ENCODE measurements at regions not wholly inside any gene's neighbourhood (a gene's known extent, or its start where the extent isn't known, plus 50 kb on each side); places are given as distances from the start of the nearest gene placed in this dataset.
"Not testable (repeated sequence)": the region's sequence is repeated elsewhere in the genome, so short reads cannot be mapped to it uniquely, and the experiment has no call there.

- peaks cover 2% of the 10 kb centered on the region for H3K9me3 Mint-ChIP-seq
Observed at GRCh38 chr4:45472490-45472889, 651.4 kb downstream of the GABRG1 start.

GRCh38 chr4:45471335-45471734, 652.5 kb downstream of the GABRG1 start:
- POLR2A ChIA-PET: no interaction called here
- H3K27me3 Mint-ChIP-seq: no peaks in the 10 kb centered on the region
- ATAC-seq (ENCODE audit: low read depth) (no peak), DNase-seq (no peak)
- no peaks in the 10 kb centered on the region for H3K36me3 Mint-ChIP-seq
- no peak overlapping the region for H3K27ac Mint-ChIP-seq
- H3K4me1 Mint-ChIP-seq: no peaks in the 10 kb centered on the region
- peaks cover 2% of the 10 kb centered on the region for H3K9me3 Mint-ChIP-seq
- H3K4me3 Mint-ChIP-seq: no peak overlapping the region

More at GRCh38 chr4:45472490-45472889, 651.4 kb downstream of the GABRG1 start:
- no peak overlapping the region for H3K4me3 Mint-ChIP-seq
- H3K36me3 Mint-ChIP-seq: no peaks in the 10 kb centered on the region
- POLR2A ChIA-PET: no interaction called here
- ATAC-seq (ENCODE audit: low read depth) (no peak), DNase-seq (no peak)
- H3K27ac Mint-ChIP-seq: no peak overlapping the region
- H3K27me3 Mint-ChIP-seq: no peaks in the 10 kb centered on the region
- H3K4me1 Mint-ChIP-seq: no peaks in the 10 kb centered on the region

GRCh38 chr4:45467157-45467556, 656.7 kb downstream of the GABRG1 start:
- H3K4me3 Mint-ChIP-seq: no peak overlapping the region
- no peaks in the 10 kb centered on the region for H3K36me3 Mint-ChIP-seq
- ATAC-seq (ENCODE audit: low read depth): no peak
- H3K9me3 Mint-ChIP-seq: peaks cover 1% of the 10 kb centered on the region
- POLR2A ChIA-PET: no interaction called here
- H3K4me1 Mint-ChIP-seq: no peaks in the 10 kb centered on the region
- H3K27me3 Mint-ChIP-seq: no peaks in the 10 kb centered on the region
- no peak for DNase-seq
- H3K27ac Mint-ChIP-seq: no peak overlapping the region

GRCh38 chr4:45460157-45460556, 663.7 kb downstream of the GABRG1 start:
- H3K36me3 Mint-ChIP-seq; H3K4me3 Mint-ChIP-seq; POLR2A ChIA-PET; H3K27me3 Mint-ChIP-seq; DNase-seq; H3K9me3 Mint-ChIP-seq; ATAC-seq (ENCODE audit: low read depth); H3K27ac Mint-ChIP-seq; H3K4me1 Mint-ChIP-seq: not testable (repeated sequence)

- ATAC-seq (ENCODE audit: low read depth) (no peak), DNase-seq (no peak)
- H3K4me3 Mint-ChIP-seq: no peak overlapping the region
- H3K4me1 Mint-ChIP-seq: no peaks in the 10 kb centered on the region
- no peak overlapping the region for H3K27ac Mint-ChIP-seq
- POLR2A ChIA-PET: no interaction called here
- H3K27me3 Mint-ChIP-seq: no peaks in the 10 kb centered on the region
- no peaks in the 10 kb centered on the region for H3K36me3 Mint-ChIP-seq
- no peaks in the 10 kb centered on the region for H3K9me3 Mint-ChIP-seq
Observed at GRCh38 chr4:45455217-45455616, 668.6 kb downstream of the GABRG1 start.

- no peak for ATAC-seq (ENCODE audit: low read depth)
- Mint-ChIP-seq H3K9me3 (no peaks in the 10 kb centered on the region), H3K36me3 (no peaks in the 10 kb centered on the region), H3K4me1 (no peaks in the 10 kb centered on the region), H3K27me3 (no peaks in the 10 kb centered on the region), H3K4me3 (no peak overlapping the region), H3K27ac (no peak overlapping the region)
- POLR2A ChIA-PET: no interaction called here
- DNase-seq: no peak
Observed at GRCh38 chr4:45453258-45453853, 670.5 kb downstream of the GABRG1 start.

- Mint-ChIP-seq H3K27ac (no peak overlapping the region), H3K9me3 (no peaks in the 10 kb centered on the region), H3K27me3 (no peaks in the 10 kb centered on the region), H3K4me3 (no peak overlapping the region), H3K4me1 (no peaks in the 10 kb centered on the region), H3K36me3 (no peaks in the 10 kb centered on the region)
- no peak for DNase-seq
- POLR2A ChIA-PET: no interaction called here
- ATAC-seq (ENCODE audit: low read depth): no peak
Observed at GRCh38 chr4:45442466-45442865, 681.4 kb downstream of the GABRG1 start.

GRCh38 chr4:45438047-45438446, 685.8 kb downstream of the GABRG1 start:
- no peak overlapping the region for H3K27ac Mint-ChIP-seq
- POLR2A ChIA-PET: no interaction called here
- no peaks in the 10 kb centered on the region for H3K4me1 Mint-ChIP-seq
- no peaks in the 10 kb centered on the region for H3K36me3 Mint-ChIP-seq
- H3K4me3 Mint-ChIP-seq: no peak overlapping the region
- no peak for ATAC-seq (ENCODE audit: low read depth)
- H3K27me3 Mint-ChIP-seq: no peaks in the 10 kb centered on the region
- no peak for DNase-seq
- H3K9me3 Mint-ChIP-seq: no peaks in the 10 kb centered on the region

- Mint-ChIP-seq H3K9me3 (no peaks in the 10 kb centered on the region), H3K4me1 (no peaks in the 10 kb centered on the region), H3K4me3 (no peak overlapping the region), H3K27ac (no peak overlapping the region), H3K27me3 (no peaks in the 10 kb centered on the region), H3K36me3 (no peaks in the 10 kb centered on the region)
- POLR2A ChIA-PET: no interaction called here
- no peak for DNase-seq
- ATAC-seq (ENCODE audit: low read depth): no peak
Observed at GRCh38 chr4:45437381-45437780, 686.5 kb downstream of the GABRG1 start.

GRCh38 chr4:45425135-45425534, 698.7 kb downstream of the GABRG1 start:
- Mint-ChIP-seq H3K36me3 (no peaks in the 10 kb centered on the region), H3K4me3 (no peak overlapping the region), H3K27ac (no peak overlapping the region), H3K27me3 (no peaks in the 10 kb centered on the region), H3K9me3 (peaks cover 9% of the 10 kb centered on the region), H3K4me1 (no peaks in the 10 kb centered on the region)
- ATAC-seq (ENCODE audit: low read depth) (no peak), DNase-seq (no peak)
- POLR2A ChIA-PET: no interaction called here

GRCh38 chr4:45423896-45424295, 697.5 kb upstream of the GNPDA2 start:
- POLR2A ChIA-PET: no interaction called here
- ATAC-seq (ENCODE audit: low read depth): no peak

GRCh38 chr4:45420091-45420674, 693.8 kb upstream of the GNPDA2 start:
- POLR2A ChIA-PET; ATAC-seq (ENCODE audit: low read depth); H3K4me1 Mint-ChIP-seq; H3K27me3 Mint-ChIP-seq; H3K4me3 Mint-ChIP-seq; H3K36me3 Mint-ChIP-seq; DNase-seq; H3K27ac Mint-ChIP-seq; H3K9me3 Mint-ChIP-seq: not testable (repeated sequence)

More at GRCh38 chr4:45423896-45424295, 697.5 kb upstream of the GNPDA2 start:
- Mint-ChIP-seq H3K27ac (no peak overlapping the region), H3K27me3 (no peaks in the 10 kb centered on the region), H3K4me1 (no peaks in the 10 kb centered on the region), H3K4me3 (no peak overlapping the region), H3K9me3 (peaks cover 9% of the 10 kb centered on the region), H3K36me3 (no peaks in the 10 kb centered on the region)
- DNase-seq: no peak

- POLR2A ChIA-PET: no interaction called here
- no peaks in the 10 kb centered on the region for H3K4me1 Mint-ChIP-seq
- ATAC-seq (ENCODE audit: low read depth) (no peak), DNase-seq (no peak)
- H3K27me3 Mint-ChIP-seq: no peaks in the 10 kb centered on the region
- H3K4me3 Mint-ChIP-seq: no peak overlapping the region
- peaks cover 3% of the 10 kb centered on the region for H3K9me3 Mint-ChIP-seq
- H3K27ac Mint-ChIP-seq: no peak overlapping the region
- no peaks in the 10 kb centered on the region for H3K36me3 Mint-ChIP-seq
Observed at GRCh38 chr4:45410701-45411210, 684.4 kb upstream of the GNPDA2 start.

GRCh38 chr4:45409536-45409935, 683.2 kb upstream of the GNPDA2 start:
- POLR2A ChIA-PET: no interaction called here
- DNase-seq: no peak
- H3K4me1 Mint-ChIP-seq: no peaks in the 10 kb centered on the region

More at GRCh38 chr4:45409536-45409935, 683.2 kb upstream of the GNPDA2 start:
- no peak for ATAC-seq (ENCODE audit: low read depth)
- Mint-ChIP-seq H3K36me3 (no peaks in the 10 kb centered on the region), H3K9me3 (peaks cover 3% of the 10 kb centered on the region), H3K4me3 (no peak overlapping the region), H3K27ac (no peak overlapping the region), H3K27me3 (no peaks in the 10 kb centered on the region)
